Left lobe of liver (tissue), 2 donors: ENCODE measurements at regions not wholly inside any gene's neighbourhood (a gene's known extent, or its start where the extent isn't known, plus 50 kb on each side); places are given as distances from the start of the nearest gene placed in this dataset.
"Not testable (repeated sequence)": the region's sequence is repeated elsewhere in the genome, so short reads cannot be mapped to it uniquely, and the experiment has no call there.

ENCODE experiments used
- ATAC-seq: fragments of 200-7000 bp; cut with Tn5 transposase; one replicate; pipeline ENCODE4 v1.9.1; 2020; ENCODE audit warnings: mild to moderate bottlenecking, moderate library complexity
- DNase-seq: peaks from one replicate; pipeline ENCODE4 v3.0.0-alpha.2; 2020; ENCODE audit warnings: low spot score
- donor health status: DM: no; HTN: no; CAD: no; lungs with moderate emphysema.
- donor health status: DM: no; HTN: yes; CAD: no.

- ATAC-seq (no peak), DNase-seq (no peak)
These were observed 123.5 kb downstream of the MAP3K7 start for GRCh38 chr6:90463359-90463758.

GRCh38 chr6:90462102-90462501 lies 124.8 kb downstream of the MAP3K7 start:
- no peak for DNase-seq
- ATAC-seq: no peak

GRCh38 chr6:90461383-90461782 lies 125.5 kb downstream of the MAP3K7 start:
- ATAC-seq (no peak), DNase-seq (no peak)

GRCh38 chr6:90460051-90460450 lies 126.8 kb downstream of the MAP3K7 start:
- no peak for ATAC-seq
- DNase-seq: no peak

- ATAC-seq: no peak
- DNase-seq: no peak
These were observed 127.6 kb downstream of the MAP3K7 start for GRCh38 chr6:90459225-90459758.

- no peak for DNase-seq
- no peak for ATAC-seq
These were observed 128.3 kb downstream of the MAP3K7 start for GRCh38 chr6:90458353-90459224.

- DNase-seq (no peak), ATAC-seq (no peak)
These were observed 129.0 kb downstream of the MAP3K7 start for GRCh38 chr6:90457867-90458259.

- not testable (repeated sequence) for ATAC-seq, DNase-seq
These were observed 129.6 kb downstream of the MAP3K7 start for GRCh38 chr6:90456997-90457866.

- no peak for ATAC-seq
These were observed 130.9 kb downstream of the MAP3K7 start for GRCh38 chr6:90456001-90456400.

GRCh38 chr6:90454836-90455427 lies 131.9 kb downstream of the MAP3K7 start:
- DNase-seq: no peak
- ATAC-seq: no peak

More at GRCh38 chr6:90456001-90456400, 130.9 kb downstream of the MAP3K7 start:
- no peak for DNase-seq

- DNase-seq (no peak), ATAC-seq (no peak)
These were observed 136.5 kb downstream of the MAP3K7 start for GRCh38 chr6:90450268-90450953.

GRCh38 chr6:90449311-90449710 lies 137.6 kb downstream of the MAP3K7 start:
- no peak for DNase-seq
- no peak for ATAC-seq

- DNase-seq: no peak
- ATAC-seq: no peak
These were observed 138.0 kb downstream of the MAP3K7 start for GRCh38 chr6:90448836-90449235.

- DNase-seq (no peak), ATAC-seq (no peak)
These were observed 140.7 kb downstream of the MAP3K7 start for GRCh38 chr6:90446164-90446563.

- no peak for DNase-seq
- no peak for ATAC-seq
These were observed 141.3 kb downstream of the MAP3K7 start for GRCh38 chr6:90445533-90446108.

GRCh38 chr6:90444160-90444714 lies 142.6 kb downstream of the MAP3K7 start:
- DNase-seq: no peak
- no peak for ATAC-seq

- DNase-seq: no peak
- ATAC-seq: no peak
These were observed 144.5 kb downstream of the MAP3K7 start for GRCh38 chr6:90442366-90442765.

- no peak for ATAC-seq
- DNase-seq: no peak
These were observed 144.1 kb upstream of the BACH2 start for GRCh38 chr6:90440586-90441283.

GRCh38 chr6:90439586-90439985 lies 142.9 kb upstream of the BACH2 start:
- DNase-seq (no peak), ATAC-seq (no peak)
